Cardiac muscle cell (in vitro differentiated cells and primary cell): ENCODE measurements at regions not wholly inside any gene's neighbourhood (a gene's known extent, or its start where the extent isn't known, plus 50 kb on each side); places are given as distances from the start of the nearest gene placed in this dataset.

Source experiments
- DNase-seq, 2 donors: peaks; one replicate each; pipeline versions ENCODE4 v3.0.0 to v3.0.0-alpha.2; 2010 to 2017; ENCODE audit warnings: low read depth in 1 of 2, low spot score in 1 of 2
- H3K27ac ChIP-seq: fragments of 200-600 bp; sonication (generic); 2 replicates; pipeline ENCODE4 v1.5.1; 2016
- H3K27me3 ChIP-seq: fragments of 200-600 bp; sonication (generic); 2 replicates; pipeline ENCODE4 v1.6.0; 2016; ENCODE audit warnings: control low read depth
- H3K36me3 ChIP-seq: fragments of 200-600 bp; sonication (generic); 2 replicates; pipeline ENCODE4 v1.5.1; 2016; ENCODE audit warnings: control low read depth
- H3K4me1 ChIP-seq: fragments of 200-600 bp; sonication (generic); 2 replicates; pipeline ENCODE4 v1.8.1; 2017; ENCODE audit warnings: low read depth, mild to moderate bottlenecking, mixed run types
- H3K4me3 ChIP-seq: fragments of 200-600 bp; sonication (generic); 2 replicates; pipeline ENCODE4 v1.5.1; 2016; ENCODE audit warnings: mild to moderate bottlenecking
- H3K9me3 ChIP-seq: fragments of 200-600 bp; sonication (generic); 2 replicates; pipeline ENCODE4 v1.5.1; 2017; ENCODE audit warnings: low read depth, mild to moderate bottlenecking, control low read depth
- CTCF ChIP-seq: IDR thresholded peaks from 2 replicates; pipeline ENCODE4 v1.5.1; 2012; ENCODE audit warnings: low read depth, mild to moderate bottlenecking, low read length

- no peak overlapping the region for H3K27ac ChIP-seq
- H3K4me1 ChIP-seq = peaks cover 27% of the 10 kb centered on the region
- H3K9me3 ChIP-seq = no peaks in the 10 kb centered on the region
- H3K27me3 ChIP-seq = no peaks in the 10 kb centered on the region
- TF ChIP-seq CTCF = no peak
- DNase-seq = no peak
- H3K4me3 ChIP-seq = no peak overlapping the region
- no peaks in the 10 kb centered on the region for H3K36me3 ChIP-seq
Observed at GRCh38 chr16:65278874-65279273, 157.0 kb upstream of the CDH11 start.

GRCh38 chr16:65274566-65274965, 152.7 kb upstream of the CDH11 start:
- H3K27me3 ChIP-seq = no peaks in the 10 kb centered on the region
- H3K4me1 ChIP-seq = no peaks in the 10 kb centered on the region
- no peak for DNase-seq
- no peak overlapping the region for H3K4me3 ChIP-seq
- H3K36me3 ChIP-seq = no peaks in the 10 kb centered on the region
- no peaks in the 10 kb centered on the region for H3K9me3 ChIP-seq
- H3K27ac ChIP-seq = no peak overlapping the region
- TF ChIP-seq CTCF = no peak

DNA sequence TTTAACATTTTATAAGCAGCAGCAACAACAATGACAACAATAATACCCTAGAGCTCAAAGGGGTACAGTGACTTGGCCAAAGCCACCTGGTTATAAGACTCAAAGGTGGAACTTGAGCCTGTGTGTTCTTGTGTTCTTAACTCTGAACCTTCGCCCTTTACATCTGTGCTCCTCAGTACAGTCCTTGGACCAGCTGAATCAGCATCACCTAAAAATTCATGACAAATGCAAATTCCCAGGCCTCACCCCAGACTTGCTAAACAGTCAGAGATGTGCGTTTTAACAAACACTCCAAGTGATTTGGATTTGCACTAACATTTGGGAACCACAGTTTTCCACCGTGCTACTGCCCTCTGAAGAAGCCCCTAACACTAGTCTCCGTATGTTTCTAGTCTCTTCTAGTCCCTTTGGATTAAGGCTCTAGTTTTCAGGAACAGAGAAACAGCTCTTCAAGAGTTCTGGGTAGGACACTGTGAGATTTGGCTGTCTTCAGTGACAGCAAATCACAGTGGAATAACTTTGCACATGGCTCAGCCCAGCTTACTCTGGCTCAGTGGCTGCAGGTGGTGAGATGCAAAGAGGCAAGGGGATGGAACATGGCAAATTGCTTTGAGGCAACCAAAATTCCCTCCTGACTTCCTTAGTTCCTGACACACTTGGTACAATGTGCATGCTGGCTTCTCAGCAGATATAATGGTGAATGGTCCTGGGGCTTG, 151.0 kb upstream of the CDH11 start:
- no peaks in the 10 kb centered on the region for H3K9me3 ChIP-seq
- no peak for DNase-seq
- H3K4me1 ChIP-seq = peaks cover under 1% of the 10 kb centered on the region
- TF ChIP-seq CTCF = no peak
- H3K27ac ChIP-seq = no peak overlapping the region
- H3K36me3 ChIP-seq = no peaks in the 10 kb centered on the region
- H3K4me3 ChIP-seq = no peak overlapping the region
- no peaks in the 10 kb centered on the region for H3K27me3 ChIP-seq

- Histone ChIP-seq H3K36me3 (no peaks in the 10 kb centered on the region), H3K27me3 (no peaks in the 10 kb centered on the region), H3K4me3 (no peak overlapping the region), H3K4me1 (peaks cover 4% of the 10 kb centered on the region), H3K27ac (no peak overlapping the region), H3K9me3 (no peaks in the 10 kb centered on the region)
- no peak for TF ChIP-seq CTCF
- no peak for DNase-seq
Observed at GRCh38 chr16:65271996-65272395, 150.1 kb upstream of the CDH11 start.

DNA sequence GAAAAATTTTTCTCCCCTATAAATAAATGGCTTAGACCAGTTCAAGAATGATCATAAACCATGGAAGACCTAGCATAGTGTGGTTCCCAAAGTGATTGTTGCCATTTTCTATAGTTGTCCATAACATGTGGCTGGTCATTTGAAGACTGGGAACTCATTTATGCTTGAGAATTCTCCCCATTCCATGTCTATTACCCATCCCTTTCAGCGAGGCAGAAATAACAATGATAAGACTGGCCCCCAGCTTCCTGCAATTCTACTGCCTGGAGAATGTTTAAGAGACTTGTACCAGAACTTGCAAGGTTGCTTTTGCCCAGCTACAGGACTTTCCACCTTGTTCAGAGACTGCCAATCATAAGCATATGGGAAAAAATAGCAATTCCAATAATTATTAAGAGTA, 146.5 kb upstream of the CDH11 start:
- no peaks in the 10 kb centered on the region for H3K9me3 ChIP-seq
- peak in 1 of 2 donors; percentile 9 for DNase-seq
- no peak for TF ChIP-seq CTCF

More for the DNA sequence above, 146.5 kb upstream of the CDH11 start:
- Histone ChIP-seq H3K4me3 (no peak overlapping the region), H3K36me3 (no peaks in the 10 kb centered on the region), H3K27ac (no peak overlapping the region), H3K4me1 (peaks cover 4% of the 10 kb centered on the region), H3K27me3 (no peaks in the 10 kb centered on the region)
